HL-60 (cell line): ENCODE measurements at regions not wholly inside any gene's neighbourhood (a gene's known extent, or its start where the extent isn't known, plus 50 kb on each side); places are given as distances from the start of the nearest gene placed in this dataset.

Experiments used
- DNase-seq, 2 experiments: peaks; one replicate each; pipeline ENCODE4 v3.0.0-alpha.2; 2010 to 2020; ENCODE audit warnings: low read depth in 1 of 2, low spot score in 1 of 2
- H3K27ac ChIP-seq: fragments of 250-450 bp; sonication (Bioruptor Pico); replicated peaks from 2 replicates; pipeline ENCODE4 v1.5.1; 2020; ENCODE audit warnings: mild to moderate bottlenecking, moderate library complexity
- H3K27me3 ChIP-seq: fragments of 250-450 bp; sonication (Bioruptor Pico); 2 replicates; pipeline ENCODE4 v1.5.1; 2021; ENCODE audit warnings: mild to moderate bottlenecking, moderate library complexity; ENCODE audit not compliant: insufficient read depth, poor library complexity, severe bottlenecking
- H3K4me3 ChIP-seq: replicated peaks from 2 replicates; pipeline ENCODE4 v1.5.1; 2011; ENCODE audit warnings: mild to moderate bottlenecking, control low read depth, low read length; ENCODE audit not compliant: insufficient read depth
- GABPA ChIP-seq: IDR thresholded peaks from 2 replicates; pipeline ENCODE4 v1.6.1; 2012; ENCODE audit warnings: low read depth
- POLR2AphosphoS5 ChIP-seq: IDR thresholded peaks from 2 replicates; pipeline ENCODE4 v1.6.1; 2012; ENCODE audit warnings: low read depth
- SPI1 ChIP-seq: IDR thresholded peaks from 2 replicates; pipeline ENCODE4 v1.6.1; 2012; ENCODE audit warnings: low read depth, mild to moderate bottlenecking, borderline replicate concordance
- TF ChIP-seq, protein P1 (sequence below): IDR thresholded peaks from one replicate; pipeline ENCODE4 v1.5.1; 2011; ENCODE audit warnings: low read length, control low read depth, inconsistent platforms; ENCODE audit not compliant: insufficient read depth
- TF ChIP-seq, protein P2 (sequence below): IDR thresholded peaks from 2 replicates; pipeline ENCODE4 v1.6.1; 2012; ENCODE audit warnings: low read depth; ENCODE audit not compliant: insufficient replicate concordance

DNA sequence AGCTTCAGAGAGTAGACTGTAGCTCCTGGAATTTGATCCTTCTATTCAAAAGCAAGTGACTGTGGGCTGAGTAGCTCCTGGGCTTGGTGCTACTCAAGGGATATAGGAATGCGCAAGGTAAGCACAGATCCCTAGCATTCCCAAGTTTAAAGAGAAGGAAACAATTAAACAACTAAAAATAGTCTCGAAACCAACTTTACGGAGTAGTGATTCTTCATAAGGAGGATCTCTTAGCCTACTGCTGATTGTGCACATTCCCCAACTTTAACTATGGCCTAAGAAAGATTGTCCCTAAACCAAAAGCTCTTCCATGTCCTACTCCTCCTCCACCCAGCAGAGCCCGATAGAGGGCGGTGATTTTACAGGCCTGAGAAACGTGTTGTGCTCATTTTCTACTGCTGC is 226.5 kb upstream of the CAMK1G start:
- Histone ChIP-seq H3K27me3 (peaks cover 5% of the 10 kb centered on the region), H3K4me3 (no peak overlapping the region), H3K27ac (no peak overlapping the region)
- TF ChIP-seq SPI1 (no peak), POLR2AphosphoS5 (no peak), GABPA (no peak)
- TF ChIP-seq, protein P1, sequence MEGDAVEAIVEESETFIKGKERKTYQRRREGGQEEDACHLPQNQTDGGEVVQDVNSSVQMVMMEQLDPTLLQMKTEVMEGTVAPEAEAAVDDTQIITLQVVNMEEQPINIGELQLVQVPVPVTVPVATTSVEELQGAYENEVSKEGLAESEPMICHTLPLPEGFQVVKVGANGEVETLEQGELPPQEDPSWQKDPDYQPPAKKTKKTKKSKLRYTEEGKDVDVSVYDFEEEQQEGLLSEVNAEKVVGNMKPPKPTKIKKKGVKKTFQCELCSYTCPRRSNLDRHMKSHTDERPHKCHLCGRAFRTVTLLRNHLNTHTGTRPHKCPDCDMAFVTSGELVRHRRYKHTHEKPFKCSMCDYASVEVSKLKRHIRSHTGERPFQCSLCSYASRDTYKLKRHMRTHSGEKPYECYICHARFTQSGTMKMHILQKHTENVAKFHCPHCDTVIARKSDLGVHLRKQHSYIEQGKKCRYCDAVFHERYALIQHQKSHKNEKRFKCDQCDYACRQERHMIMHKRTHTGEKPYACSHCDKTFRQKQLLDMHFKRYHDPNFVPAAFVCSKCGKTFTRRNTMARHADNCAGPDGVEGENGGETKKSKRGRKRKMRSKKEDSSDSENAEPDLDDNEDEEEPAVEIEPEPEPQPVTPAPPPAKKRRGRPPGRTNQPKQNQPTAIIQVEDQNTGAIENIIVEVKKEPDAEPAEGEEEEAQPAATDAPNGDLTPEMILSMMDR, result no peak
- TF ChIP-seq, protein P2, sequence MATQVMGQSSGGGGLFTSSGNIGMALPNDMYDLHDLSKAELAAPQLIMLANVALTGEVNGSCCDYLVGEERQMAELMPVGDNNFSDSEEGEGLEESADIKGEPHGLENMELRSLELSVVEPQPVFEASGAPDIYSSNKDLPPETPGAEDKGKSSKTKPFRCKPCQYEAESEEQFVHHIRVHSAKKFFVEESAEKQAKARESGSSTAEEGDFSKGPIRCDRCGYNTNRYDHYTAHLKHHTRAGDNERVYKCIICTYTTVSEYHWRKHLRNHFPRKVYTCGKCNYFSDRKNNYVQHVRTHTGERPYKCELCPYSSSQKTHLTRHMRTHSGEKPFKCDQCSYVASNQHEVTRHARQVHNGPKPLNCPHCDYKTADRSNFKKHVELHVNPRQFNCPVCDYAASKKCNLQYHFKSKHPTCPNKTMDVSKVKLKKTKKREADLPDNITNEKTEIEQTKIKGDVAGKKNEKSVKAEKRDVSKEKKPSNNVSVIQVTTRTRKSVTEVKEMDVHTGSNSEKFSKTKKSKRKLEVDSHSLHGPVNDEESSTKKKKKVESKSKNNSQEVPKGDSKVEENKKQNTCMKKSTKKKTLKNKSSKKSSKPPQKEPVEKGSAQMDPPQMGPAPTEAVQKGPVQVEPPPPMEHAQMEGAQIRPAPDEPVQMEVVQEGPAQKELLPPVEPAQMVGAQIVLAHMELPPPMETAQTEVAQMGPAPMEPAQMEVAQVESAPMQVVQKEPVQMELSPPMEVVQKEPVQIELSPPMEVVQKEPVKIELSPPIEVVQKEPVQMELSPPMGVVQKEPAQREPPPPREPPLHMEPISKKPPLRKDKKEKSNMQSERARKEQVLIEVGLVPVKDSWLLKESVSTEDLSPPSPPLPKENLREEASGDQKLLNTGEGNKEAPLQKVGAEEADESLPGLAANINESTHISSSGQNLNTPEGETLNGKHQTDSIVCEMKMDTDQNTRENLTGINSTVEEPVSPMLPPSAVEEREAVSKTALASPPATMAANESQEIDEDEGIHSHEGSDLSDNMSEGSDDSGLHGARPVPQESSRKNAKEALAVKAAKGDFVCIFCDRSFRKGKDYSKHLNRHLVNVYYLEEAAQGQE, result no peak
- no peak for DNase-seq

DNA sequence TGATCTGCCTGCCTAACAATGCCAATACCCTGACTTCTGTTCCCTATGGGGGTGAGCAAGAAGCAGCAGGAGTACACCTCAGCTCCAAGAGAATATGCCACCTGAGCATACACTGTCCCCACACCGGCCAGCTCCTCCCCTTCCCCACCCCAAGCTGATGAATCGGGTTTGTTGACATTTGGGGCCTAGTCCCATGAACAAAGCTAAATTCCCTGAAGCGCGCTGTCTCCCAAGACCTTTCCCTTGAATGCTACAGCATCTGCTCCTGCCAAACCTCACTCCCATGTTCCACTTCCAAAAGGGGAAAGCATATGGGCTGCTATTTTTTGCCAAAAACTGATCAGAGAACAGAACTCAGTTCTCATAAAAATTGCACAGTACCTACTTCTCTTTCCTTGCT is 220.4 kb upstream of the CAMK1G start:
- Histone ChIP-seq H3K4me3 (no peak overlapping the region), H3K27ac (no peak overlapping the region), H3K27me3 (peaks cover 5% of the 10 kb centered on the region)
- TF ChIP-seq, protein P2, result no peak
- no peak for TF ChIP-seq GABPA
- TF ChIP-seq SPI1, result no peak
- TF ChIP-seq POLR2AphosphoS5, result no peak
- TF ChIP-seq, protein P1, result no peak
- no peak for DNase-seq

DNA sequence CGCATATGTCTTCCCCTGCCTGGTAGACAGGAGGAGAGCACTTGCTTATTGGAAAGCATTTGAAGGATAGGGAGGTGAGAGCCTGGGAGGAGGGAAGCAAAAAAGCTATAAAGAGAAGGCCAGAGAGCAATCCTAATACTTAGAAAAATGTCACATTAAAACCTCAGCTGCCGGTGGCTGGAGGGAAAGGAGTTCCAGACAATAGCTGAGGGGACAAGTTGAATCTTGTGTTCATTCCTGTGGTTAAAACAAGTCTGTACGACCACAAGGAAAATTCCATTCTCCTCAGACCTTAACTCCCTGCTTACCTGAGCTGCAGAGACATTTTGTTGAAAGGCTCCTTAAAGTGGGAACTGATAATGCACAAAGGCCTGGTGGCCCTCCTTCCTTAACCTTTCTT is 218.8 kb upstream of the CAMK1G start:
- Histone ChIP-seq H3K27me3 (peaks cover 2% of the 10 kb centered on the region), H3K4me3 (no peak overlapping the region), H3K27ac (no peak overlapping the region)
- TF ChIP-seq SPI1, result no peak
- TF ChIP-seq POLR2AphosphoS5, result no peak
- TF ChIP-seq GABPA, result no peak
- TF ChIP-seq, protein P1, result no peak
- TF ChIP-seq, protein P2, result no peak
- no peak for DNase-seq
